Keratinocyte (primary cell): ENCODE measurements at regions not wholly inside any gene's neighbourhood (a gene's known extent, or its start where the extent isn't known, plus 50 kb on each side); places are given as distances from the start of the nearest gene placed in this dataset.

Source experiments
- DNase-seq: peaks from one replicate; pipeline ENCODE4 v3.0.0-alpha.2; 2011; ENCODE audit warnings: low read depth, missing footprints, low spot score
- FAIRE-seq: peaks from 2 replicates; lab custom pipeline; 2011; peaks lifted over from hg19 to GRCh38; lab: Jason Lieb, UNC
- H2AFZ ChIP-seq: 2 replicates; pipeline ENCODE4 v1.6.0; 2012; ENCODE audit warnings: low read length, control low read depth, inconsistent platforms; ENCODE audit not compliant: control insufficient read depth
- H3K27ac ChIP-seq: 2 replicates; pipeline ENCODE4 v1.5.1; 2011; ENCODE audit warnings: low read length; ENCODE audit not compliant: control insufficient read depth, insufficient read depth
- H3K27me3 ChIP-seq: 3 replicates; pipeline ENCODE4 v1.6.0; 2011; ENCODE audit warnings: low read length; ENCODE audit not compliant: control insufficient read depth, insufficient read depth; ENCODE audit errors: extremely low read depth
- H3K36me3 ChIP-seq, 2 experiments: 2 replicates in 1 of 2; 3 replicates in 1 of 2; pipeline ENCODE4 v1.5.1; 2011; ENCODE audit warnings: low read length in 2 of 2, mild to moderate bottlenecking in 1 of 2; ENCODE audit not compliant: control insufficient read depth in 2 of 2, insufficient read depth in 2 of 2; ENCODE audit errors: extremely low read depth in 1 of 2
- H3K4me1 ChIP-seq: 3 replicates; pipeline ENCODE4 v1.5.1; 2011; ENCODE audit warnings: low read length; ENCODE audit not compliant: control insufficient read depth, insufficient read depth; ENCODE audit errors: extremely low read depth
- H3K4me2 ChIP-seq: 3 replicates; pipeline ENCODE4 v1.6.0; 2011; ENCODE audit warnings: low read depth, low read length; ENCODE audit not compliant: control insufficient read depth, insufficient read depth; ENCODE audit errors: extremely low read depth
- H3K4me3 ChIP-seq, 3 experiments: fragments of 200-600 bp in 1 of 3; sonication (generic) in 1 of 3; 2 replicates in 2 of 3; 3 replicates in 1 of 3; pipeline ENCODE4 v1.5.1; 2011 to 2016; ENCODE audit warnings: low read length in 3 of 3, mild to moderate bottlenecking in 3 of 3, control low read depth in 2 of 3, inconsistent platforms in 1 of 3, low read depth in 1 of 3, mixed read lengths in 1 of 3, mixed run types in 1 of 3, moderate library complexity in 1 of 3; ENCODE audit not compliant: control insufficient read depth in 2 of 3, insufficient read depth in 2 of 3; ENCODE audit errors: extremely low read depth in 1 of 3
- H3K79me2 ChIP-seq: 2 replicates; pipeline ENCODE4 v1.6.0; 2012; ENCODE audit warnings: low read length; ENCODE audit not compliant: control insufficient read depth, insufficient read depth
- H3K9ac ChIP-seq: 3 replicates; pipeline ENCODE4 v1.6.0; 2011; ENCODE audit warnings: low read length; ENCODE audit not compliant: control insufficient read depth, insufficient read depth; ENCODE audit errors: extremely low read depth
- H3K9me1 ChIP-seq: 3 replicates; pipeline ENCODE4 v1.6.0; 2011; ENCODE audit warnings: low read length; ENCODE audit not compliant: control insufficient read depth, insufficient read depth; ENCODE audit errors: extremely low read depth
- H3K9me3 ChIP-seq: 2 replicates; pipeline ENCODE4 v1.5.1; 2012; ENCODE audit warnings: low read depth, low read length; ENCODE audit not compliant: control insufficient read depth
- H4K20me1 ChIP-seq: 3 replicates; pipeline ENCODE4 v1.6.0; 2011; ENCODE audit warnings: low read length; ENCODE audit not compliant: control insufficient read depth, insufficient read depth; ENCODE audit errors: extremely low read depth
- CTCF ChIP-seq, 3 experiments: IDR thresholded peaks in 1 of 3; conservative IDR thresholded peaks in 1 of 3; optimal IDR thresholded peaks in 1 of 3; 2 replicates in 2 of 3; 3 replicates in 1 of 3; pipeline versions ENCODE3 to v1.5.1; 2011; ENCODE audit warnings: low read length in 3 of 3, mild to moderate bottlenecking in 3 of 3, moderate library complexity in 2 of 3, control low read depth in 1 of 3, inconsistent platforms in 1 of 3; ENCODE audit not compliant: insufficient read depth in 2 of 3; ENCODE audit errors: extremely low read depth in 1 of 3
- EZH2 ChIP-seq: IDR thresholded peaks from one replicate; pipeline ENCODE4 v1.6.1; 2012; ENCODE audit warnings: inconsistent platforms, mild to moderate bottlenecking, low read length, moderate library complexity
- dilution Hi-C: fragments of 300-500 bp; cut with MboI; formaldehyde crosslinking; loops from one replicate; pipeline ENCODE4 v1.7.0; 2020; ENCODE audit warnings: low sequenced_read_pairs; ENCODE audit not compliant: extremely low pct_ligation_motif_present

GRCh38 chr9:95815961-95816360, 59.5 kb upstream of the ERCC6L2 start:
- no peak overlapping the region for H2AFZ ChIP-seq
- H3K27me3 ChIP-seq = no peaks in the 10 kb centered on the region
- no peak overlapping the region for H3K27ac ChIP-seq
- no peaks in the 10 kb centered on the region for H3K9me3 ChIP-seq
- FAIRE-seq (no peak), DNase-seq (no peak)
- dilution Hi-C loops = no loop called here
- no peak overlapping the region for H3K9ac ChIP-seq
- no peak overlapping the region for H3K4me2 ChIP-seq
- no peaks in the 10 kb centered on the region for H3K79me2 ChIP-seq
- no peaks in the 10 kb centered on the region for H4K20me1 ChIP-seq
- TF ChIP-seq EZH2 (no peak), CTCF (optimal IDR thresholded peaks at IDR 0.05 in 1 of 3, IDR thresholded peaks at IDR 0.05 in 1 of 3, conservative IDR thresholded peaks at IDR 0.05 in 1 of 3; ENCODE audit: extremely low read depth in 1 of 3, insufficient read depth in 2 of 3, low read length in 3 of 3) (no peak)
- no peaks in the 10 kb centered on the region for H3K9me1 ChIP-seq
- H3K4me1 ChIP-seq = no peaks in the 10 kb centered on the region
- no peak overlapping the region for H3K4me3 ChIP-seq
- H3K36me3 ChIP-seq = no peaks in the 10 kb centered on the region

GRCh38 chr9:95815133-95815532, 60.4 kb upstream of the ERCC6L2 start:
- no peak overlapping the region for H3K4me2 ChIP-seq
- no peaks in the 10 kb centered on the region for H3K9me3 ChIP-seq
- TF ChIP-seq CTCF (optimal IDR thresholded peaks at IDR 0.05 in 1 of 3, IDR thresholded peaks at IDR 0.05 in 1 of 3, conservative IDR thresholded peaks at IDR 0.05 in 1 of 3; ENCODE audit: extremely low read depth in 1 of 3, insufficient read depth in 2 of 3, low read length in 3 of 3) (no peak), EZH2 (no peak)
- no peak for DNase-seq
- no peak overlapping the region for H3K27ac ChIP-seq
- H3K4me3 ChIP-seq = no peak overlapping the region
- H3K36me3 ChIP-seq = no peaks in the 10 kb centered on the region
- no peak overlapping the region for H2AFZ ChIP-seq
- H3K9me1 ChIP-seq = no peaks in the 10 kb centered on the region
- dilution Hi-C loops = no loop called here
- no peaks in the 10 kb centered on the region for H3K79me2 ChIP-seq
- no peak for FAIRE-seq
- H3K4me1 ChIP-seq = no peaks in the 10 kb centered on the region
- H3K27me3 ChIP-seq = no peaks in the 10 kb centered on the region
- no peaks in the 10 kb centered on the region for H4K20me1 ChIP-seq
- no peak overlapping the region for H3K9ac ChIP-seq
